ENCODE measurements at regions not wholly inside any gene's neighbourhood (a gene's known extent, or its start where the extent isn't known, plus 50 kb on each side); places are given as distances from the start of the nearest gene placed in this dataset.
"Not testable (repeated sequence)": the region's sequence is repeated elsewhere in the genome, so short reads cannot be mapped to it uniquely, and the experiment has no call there.

- not testable (repeated sequence) for DNase-seq
These were observed 289.0 kb upstream of the C1QTNF3 start for GRCh38 chr5:34331928-34332454.

GRCh38 chr5:34339408-34340001 is 296.5 kb upstream of the C1QTNF3 start:
- not testable (repeated sequence) for DNase-seq

DNA sequence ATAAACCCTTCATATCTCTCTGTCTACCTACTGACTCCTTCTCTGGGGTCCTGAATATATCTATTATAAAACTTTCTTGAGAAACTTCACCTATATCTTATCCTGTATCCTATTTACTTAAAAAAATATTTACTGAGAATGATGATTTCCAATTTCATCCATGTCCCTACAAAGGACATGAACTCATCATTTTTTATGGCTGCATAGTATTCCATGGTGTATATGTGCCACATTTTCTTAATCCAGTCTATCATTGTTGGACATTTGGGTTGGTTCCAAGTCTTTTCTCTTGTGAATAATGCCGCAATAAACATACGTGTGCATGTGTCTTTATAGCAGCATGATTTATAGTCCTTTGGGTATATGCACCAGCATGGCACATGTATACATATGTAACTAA is 301.7 kb upstream of the RAI14 start:
- DNase-seq, result not testable (repeated sequence)

DNA sequence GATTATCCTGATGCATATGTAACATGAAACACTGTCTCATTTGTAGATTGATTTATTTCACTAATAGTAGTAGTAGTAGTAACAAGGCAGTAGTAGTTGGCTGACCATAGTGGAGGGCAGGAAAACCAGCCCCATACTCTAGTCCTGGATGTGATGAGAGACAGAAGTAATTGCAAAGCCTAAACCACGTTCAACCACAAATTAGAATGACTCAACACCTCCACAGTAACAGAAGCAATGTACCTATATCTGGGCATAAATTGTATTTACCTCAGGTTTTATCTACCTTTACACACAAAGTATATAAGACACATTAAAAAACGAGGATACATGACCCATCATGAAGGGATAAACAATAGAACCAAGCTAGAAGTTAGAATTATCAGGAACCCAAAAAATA is 284.7 kb upstream of the RAI14 start:
- DNase-seq, result not testable (repeated sequence)

DNA sequence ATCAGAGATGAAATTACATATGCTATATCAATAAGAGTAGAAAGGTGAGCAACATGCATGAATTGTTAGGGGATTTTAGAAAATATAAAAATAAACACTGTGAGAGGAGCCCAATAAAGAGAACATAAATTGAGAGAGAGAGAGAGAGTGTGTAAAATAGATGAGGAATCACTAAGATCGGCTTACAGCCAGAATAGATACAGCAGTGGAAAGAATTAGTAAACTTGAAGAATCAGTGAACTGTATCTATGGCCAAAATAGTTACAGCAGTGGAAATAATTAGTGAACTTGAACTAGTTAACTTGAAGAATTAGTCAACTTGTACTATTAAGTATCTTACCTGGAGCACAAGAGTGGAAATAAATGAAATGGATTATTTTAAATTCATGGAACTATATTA is 284.3 kb upstream of the RAI14 start:
- not testable (repeated sequence) for DNase-seq

DNA sequence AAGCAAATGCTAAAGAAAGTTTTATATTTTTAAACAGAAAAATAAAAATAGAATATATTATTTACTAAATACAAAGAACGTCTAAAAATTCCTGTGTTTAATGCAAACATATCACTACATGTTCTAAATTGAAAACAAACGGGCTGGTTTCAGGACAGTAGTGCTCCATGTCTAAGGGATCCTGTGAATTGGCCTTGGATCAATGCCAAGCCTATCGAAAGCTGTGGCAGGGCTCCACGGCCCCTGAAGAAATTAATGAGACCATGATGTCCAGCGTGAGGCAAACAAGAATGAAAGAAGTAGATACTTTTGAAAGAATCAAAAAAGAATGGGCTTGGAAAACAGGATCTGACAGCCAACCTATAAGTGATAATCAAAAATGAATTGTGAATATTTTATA is 283.4 kb upstream of the RAI14 start:
- DNase-seq, result not testable (repeated sequence)

GRCh38 chr5:34377651-34378050 is 278.5 kb upstream of the RAI14 start:
- DNase-seq, result not testable (repeated sequence)

- not testable (repeated sequence) for DNase-seq
These were observed 277.6 kb upstream of the RAI14 start for GRCh38 chr5:34378498-34378897.

- not testable (repeated sequence) for DNase-seq
These were observed 267.4 kb upstream of the RAI14 start for GRCh38 chr5:34388754-34389153.

- no peak for DNase-seq
These were observed 246.8 kb upstream of the RAI14 start for GRCh38 chr5:34409373-34409772.

DNA sequence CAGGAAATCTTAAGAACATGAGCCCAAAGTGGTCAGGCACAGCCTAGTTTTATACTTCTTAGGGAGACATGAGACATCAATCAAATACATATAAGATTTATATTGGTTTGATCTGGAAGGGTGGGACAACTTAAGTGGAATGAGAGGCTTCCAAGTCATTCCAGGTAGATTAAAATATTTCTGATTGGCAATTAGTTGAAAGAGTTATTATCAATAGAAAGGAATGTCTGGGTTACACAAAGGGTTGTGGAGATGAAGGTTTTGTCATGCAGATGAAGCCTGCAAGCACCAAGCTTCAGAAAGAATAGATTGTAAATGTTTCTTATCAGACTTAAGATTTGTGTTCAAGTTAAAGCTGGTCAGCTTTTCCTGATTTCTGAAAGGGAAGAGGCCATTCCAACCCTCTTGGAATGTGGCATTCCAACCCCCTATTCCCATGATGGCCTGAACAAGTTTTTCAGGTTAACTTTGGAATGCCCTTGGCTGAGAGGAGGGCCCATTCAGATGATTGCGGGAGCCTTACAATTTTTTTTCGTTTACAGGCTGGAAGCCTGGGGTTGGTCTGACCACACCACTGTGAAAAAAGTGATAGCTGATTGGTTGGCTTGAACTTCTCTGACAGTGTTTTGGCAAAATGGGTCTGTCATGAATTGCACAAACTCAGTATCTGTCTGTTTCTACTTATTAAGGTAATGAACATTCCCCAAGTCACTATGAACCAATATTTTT is 245.6 kb upstream of the RAI14 start:
- no peak for DNase-seq

- DNase-seq, result no peak
These were observed 244.4 kb upstream of the RAI14 start for GRCh38 chr5:34411470-34412346.

DNA sequence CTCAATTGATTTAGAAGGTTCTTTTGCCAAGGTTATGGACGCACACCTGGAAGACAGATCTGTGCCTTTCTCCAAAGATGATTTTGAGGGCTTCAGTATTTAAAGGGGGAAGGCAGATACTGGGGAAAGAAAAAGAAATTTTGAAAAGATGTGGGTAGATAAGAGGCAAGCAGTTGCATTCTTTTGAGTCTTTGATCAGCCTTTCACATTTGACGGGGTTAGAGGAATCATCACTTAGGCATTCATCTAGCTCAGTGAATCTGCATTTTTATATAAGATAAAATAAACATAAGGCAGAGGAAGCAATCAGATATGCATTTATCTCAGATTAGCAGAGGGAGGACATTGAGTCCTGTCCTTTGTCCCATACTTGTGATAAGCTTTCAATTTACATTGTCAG is 243.4 kb upstream of the RAI14 start:
- DNase-seq, result no peak

DNA sequence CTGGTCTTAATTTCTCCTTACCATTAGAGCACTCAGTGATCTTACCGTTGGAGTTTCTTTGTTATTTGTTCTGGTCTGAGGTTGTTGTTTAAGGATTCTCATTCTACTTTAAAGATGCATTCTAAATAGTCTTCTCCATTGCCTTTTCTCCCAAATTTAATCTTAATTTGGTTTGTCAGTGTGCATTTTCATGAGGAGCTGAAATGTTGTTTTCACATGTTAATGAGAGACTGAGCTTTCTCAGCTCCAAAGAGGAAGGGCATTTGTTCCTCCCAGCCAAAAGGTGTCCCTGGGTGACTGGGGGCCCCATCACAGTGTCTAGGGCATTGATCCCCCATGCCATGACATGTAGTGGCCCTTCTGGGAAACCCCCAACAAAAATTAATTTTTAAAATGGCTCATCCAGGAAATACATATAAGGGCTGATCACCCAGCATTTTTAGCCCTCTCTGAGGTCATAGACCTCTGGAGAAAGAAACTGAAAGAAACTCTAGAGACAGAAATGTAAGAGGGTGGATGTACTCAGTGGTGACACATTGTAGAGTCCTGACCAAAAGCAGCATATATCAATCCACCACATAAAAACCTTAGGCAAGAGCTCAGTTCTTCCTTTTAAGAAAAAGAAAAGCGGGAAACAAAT is 240.4 kb upstream of the RAI14 start:
- no peak for DNase-seq

- no peak for DNase-seq
These were observed 239.6 kb upstream of the RAI14 start for GRCh38 chr5:34416501-34417008.

DNA sequence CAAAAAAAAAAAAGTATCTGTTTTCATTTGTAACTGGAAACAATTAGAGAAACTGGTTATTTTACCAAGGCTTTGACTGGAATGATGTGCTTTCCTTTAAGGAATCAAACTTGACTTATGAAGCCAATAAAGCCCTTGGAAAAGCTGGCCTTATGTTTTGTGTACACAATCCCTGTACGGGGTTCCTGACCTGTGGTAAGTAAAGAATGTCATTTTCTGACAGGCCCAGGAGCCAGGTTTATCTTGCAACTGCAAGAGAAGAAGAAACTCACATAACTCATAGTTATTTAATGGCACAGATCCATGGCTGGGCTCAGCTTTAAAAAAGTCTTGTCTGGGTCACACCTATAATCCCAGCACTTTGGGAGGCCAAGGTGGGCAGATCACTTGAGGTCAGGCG is 235.9 kb upstream of the RAI14 start:
- not testable (repeated sequence) for DNase-seq

GRCh38 chr5:34436761-34437501 is 219.2 kb upstream of the RAI14 start:
- no peak for DNase-seq

DNA sequence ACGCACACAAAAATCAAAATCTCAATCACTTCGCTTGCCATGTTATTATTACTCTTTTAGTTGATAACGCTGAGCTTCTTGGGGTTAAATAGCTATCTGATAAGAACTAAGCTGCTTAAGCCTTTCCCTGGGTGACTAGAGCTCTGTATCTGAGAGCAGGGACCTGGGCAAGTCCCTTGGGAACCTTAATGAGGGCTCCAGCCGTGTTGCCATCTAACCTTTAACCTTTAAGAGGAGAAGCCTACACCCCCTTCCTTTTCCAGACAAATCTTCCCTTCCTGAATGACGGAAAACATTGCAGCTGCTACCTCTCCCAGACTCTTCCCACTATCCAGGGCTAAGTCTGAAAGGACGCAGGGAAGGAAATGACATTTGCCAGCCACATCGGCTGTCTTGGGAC is 216.5 kb upstream of the RAI14 start:
- DNase-seq, result no peak

GRCh38 chr5:34441767-34442166 is 214.4 kb upstream of the RAI14 start:
- DNase-seq, result not testable (repeated sequence)

- no peak for DNase-seq
These were observed 208.7 kb upstream of the RAI14 start for GRCh38 chr5:34447424-34447823.

- DNase-seq, result no peak
These were observed 206.5 kb upstream of the RAI14 start for GRCh38 chr5:34449639-34450038.

DNA sequence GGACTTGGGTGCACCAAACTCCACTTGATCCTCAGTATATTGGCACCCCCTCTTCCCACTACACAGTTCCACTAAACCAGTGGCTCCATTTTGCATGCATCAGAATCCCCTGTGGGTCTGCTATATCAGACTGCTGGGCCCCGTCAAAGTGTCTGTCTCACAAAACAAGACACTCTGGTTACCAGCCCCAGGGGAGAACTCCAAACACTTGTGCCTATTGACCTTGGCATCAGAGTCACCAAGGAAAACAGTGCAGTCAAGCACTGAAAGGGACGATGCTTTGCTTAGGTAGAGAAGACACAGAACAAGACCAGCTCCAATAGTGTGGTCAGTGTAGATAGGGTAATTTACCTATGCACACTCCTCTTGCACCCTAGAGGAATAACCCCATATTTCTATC is 205.8 kb upstream of the RAI14 start:
- no peak for DNase-seq

All from NCI-H1930 (cell line).